Mesenchymal stem cell (in vitro differentiated cells and primary cell): ENCODE measurements at regions not wholly inside any gene's neighbourhood (a gene's known extent, or its start where the extent isn't known, plus 50 kb on each side); places are given as distances from the start of the nearest gene placed in this dataset.
"Not testable (repeated sequence)": the region's sequence is repeated elsewhere in the genome, so short reads cannot be mapped to it uniquely, and the experiment has no call there.

Experiments
- DNase-seq: peaks from one replicate; pipeline ENCODE4 v3.0.0-alpha.2; 2013
- H2AFZ ChIP-seq: one replicate; pipeline ENCODE4 v1.6.1; 2013; ENCODE audit warnings: low read depth, mild to moderate bottlenecking, control low read depth, inconsistent platforms, low read length, moderate library complexity
- H2AK5ac ChIP-seq: 2 replicates; pipeline ENCODE4 v1.6.1; 2013; ENCODE audit warnings: low read length, moderate library complexity, mild to moderate bottlenecking, inconsistent platforms; ENCODE audit not compliant: severe bottlenecking
- H2BK120ac ChIP-seq: one replicate; pipeline ENCODE4 v1.6.1; 2013; ENCODE audit warnings: low read depth, mild to moderate bottlenecking, inconsistent platforms, low read length, moderate library complexity
- H2BK12ac ChIP-seq, 2 experiments: one replicate each; pipeline ENCODE4 v1.6.1; 2013; ENCODE audit warnings: inconsistent platforms in 2 of 2, low read length in 2 of 2, mild to moderate bottlenecking in 2 of 2, moderate library complexity in 2 of 2, control low read depth in 1 of 2
- H2BK15ac ChIP-seq: one replicate; pipeline ENCODE4 v1.6.1; 2013; ENCODE audit warnings: mild to moderate bottlenecking, low read depth, inconsistent platforms; ENCODE audit not compliant: poor library complexity, severe bottlenecking
- H2BK5ac ChIP-seq: 2 replicates; pipeline ENCODE4 v1.6.1; 2013; ENCODE audit warnings: low read depth, mild to moderate bottlenecking, low read length, control low read depth, inconsistent platforms; ENCODE audit not compliant: poor library complexity, severe bottlenecking
- H3K14ac ChIP-seq, 2 experiments: one replicate each; pipeline ENCODE4 v1.6.1; 2013; ENCODE audit warnings: inconsistent platforms in 2 of 2, low read length in 2 of 2, control low read depth in 1 of 2, mild to moderate bottlenecking in 1 of 2, moderate library complexity in 1 of 2
- H3K18ac ChIP-seq, 2 experiments: one replicate each; pipeline ENCODE4 v1.6.1; 2013; ENCODE audit warnings: inconsistent platforms in 2 of 2, low read length in 2 of 2, control low read depth in 1 of 2, low read depth in 1 of 2, mild to moderate bottlenecking in 1 of 2
- H3K23ac ChIP-seq, 2 experiments: one replicate each; pipeline ENCODE4 v1.6.1; 2013; ENCODE audit warnings: inconsistent platforms in 2 of 2, low read length in 2 of 2, mild to moderate bottlenecking in 2 of 2, moderate library complexity in 2 of 2, control low read depth in 1 of 2
- H3K27ac ChIP-seq: 2 replicates; pipeline ENCODE4 v1.5.1; 2013; ENCODE audit warnings: mild to moderate bottlenecking, moderate library complexity, low read length, control low read depth, inconsistent platforms; ENCODE audit not compliant: poor library complexity, severe bottlenecking
- H3K27me3 ChIP-seq, 2 experiments: 2 replicates each; pipeline versions ENCODE4 v1.6.1 to v1.7.0; 2013; ENCODE audit warnings: low read length in 2 of 2, mild to moderate bottlenecking in 2 of 2, moderate library complexity in 2 of 2, control low read depth in 1 of 2, inconsistent platforms in 1 of 2; ENCODE audit not compliant: control insufficient read depth in 1 of 2, insufficient read depth in 1 of 2
- H3K36me3 ChIP-seq, 2 experiments: 2 replicates each; pipeline versions ENCODE4 v1.6.1 to v1.7.0; 2013; ENCODE audit warnings: low read length in 2 of 2, control low read depth in 1 of 2, inconsistent platforms in 1 of 2, low read depth in 1 of 2, mild to moderate bottlenecking in 1 of 2; ENCODE audit not compliant: insufficient read depth in 2 of 2, control insufficient read depth in 1 of 2
- H3K4ac ChIP-seq, 2 experiments: one replicate each; pipeline ENCODE4 v1.6.1; 2013; ENCODE audit warnings: inconsistent platforms in 2 of 2, low read length in 2 of 2, mild to moderate bottlenecking in 2 of 2, moderate library complexity in 2 of 2, control low read depth in 1 of 2, low read depth in 1 of 2
- H3K4me1 ChIP-seq: 2 replicates; pipeline ENCODE4 v1.6.1; 2013; ENCODE audit warnings: low read depth, low read length, control low read depth; ENCODE audit not compliant: control insufficient read depth, insufficient read depth
- H3K4me2 ChIP-seq: 2 replicates; pipeline ENCODE4 v1.6.1; 2013; ENCODE audit warnings: low read length, mild to moderate bottlenecking, inconsistent platforms; ENCODE audit not compliant: poor library complexity, severe bottlenecking
- H3K4me3 ChIP-seq, 2 experiments: 2 replicates each; pipeline versions ENCODE4 v1.5.1 to v1.7.0; 2013; ENCODE audit warnings: low read length in 2 of 2, mild to moderate bottlenecking in 2 of 2, control low read depth in 1 of 2, low read depth in 1 of 2; ENCODE audit not compliant: insufficient read depth in 1 of 2
- H3K79me1 ChIP-seq: replicated peaks from 2 replicates; pipeline ENCODE4 v1.6.1; 2013; ENCODE audit warnings: mild to moderate bottlenecking, control low read depth, low read length, inconsistent platforms; ENCODE audit not compliant: poor library complexity, severe bottlenecking
- H3K9ac ChIP-seq: 2 replicates; pipeline ENCODE4 v1.7.0; 2013; ENCODE audit warnings: mild to moderate bottlenecking, low read length, moderate library complexity
- H3K9me3 ChIP-seq: 2 replicates; pipeline ENCODE4 v1.7.0; 2013; ENCODE audit warnings: mild to moderate bottlenecking, low read length; ENCODE audit not compliant: control insufficient read depth
- H4K8ac ChIP-seq: one replicate; pipeline ENCODE4 v1.6.1; 2013; ENCODE audit warnings: inconsistent platforms, mild to moderate bottlenecking, low read length, moderate library complexity
- H4K91ac ChIP-seq: one replicate; pipeline ENCODE4 v1.6.1; 2013; ENCODE audit warnings: mild to moderate bottlenecking, low read length, inconsistent platforms
- WGBS: methylation state at CpG from one replicate; pipeline ENCODE4 v1.1.7; 2013; ENCODE audit warnings: mixed read lengths; 5-methylcytosine and 5-hydroxymethylcytosine counted together

- Histone ChIP-seq H3K79me1 (no peaks in the 10 kb centered on the region), H3K23ac (no peak overlapping the region), H2BK120ac (no peak overlapping the region), H3K4ac (no peak overlapping the region), H3K36me3 (no peaks in the 10 kb centered on the region), H2AFZ (no peak overlapping the region), H3K9ac (no peak overlapping the region), H3K27ac (no peak overlapping the region), H2BK5ac (no peak overlapping the region), H3K4me3 (no peak overlapping the region), H4K8ac (no peak overlapping the region), H2BK12ac (no peak overlapping the region), H3K18ac (no peak overlapping the region), H3K4me2 (no peak overlapping the region), H3K9me3 (peaks cover 8% of the 10 kb centered on the region), H3K14ac (no peak overlapping the region), H4K91ac (no peak overlapping the region), H2BK15ac (no peak overlapping the region), H3K4me1 (no peaks in the 10 kb centered on the region), H3K27me3 (no peaks in the 10 kb centered on the region), H2AK5ac (no peak overlapping the region)
- 64% methylated on average over 1 of the region's 1 CpG for WGBS
- no peak for DNase-seq
Measured at GRCh38 chr6:96420294-96420693, 101.3 kb upstream of the UFL1 start.

- H3K14ac ChIP-seq, result no peak overlapping the region
- H2BK12ac ChIP-seq, result no peak overlapping the region
- H2BK120ac ChIP-seq, result no peak overlapping the region
- no peak overlapping the region for H3K4ac ChIP-seq
- H2AFZ ChIP-seq, result no peak overlapping the region
- peaks cover 18% of the 10 kb centered on the region for H3K9me3 ChIP-seq
- H3K4me1 ChIP-seq, result no peaks in the 10 kb centered on the region
- H3K4me3 ChIP-seq, result no peak overlapping the region
- no peak overlapping the region for H2BK5ac ChIP-seq
- 64% methylated on average over 2 of the region's 2 CpGs for WGBS
- H3K27ac ChIP-seq, result no peak overlapping the region
- H3K9ac ChIP-seq, result no peak overlapping the region
- H3K18ac ChIP-seq, result no peak overlapping the region
- DNase-seq, result no peak
- no peak overlapping the region for H3K4me2 ChIP-seq
- no peak overlapping the region for H2BK15ac ChIP-seq
- no peak overlapping the region for H2AK5ac ChIP-seq
- no peaks in the 10 kb centered on the region for H3K36me3 ChIP-seq
- no peak overlapping the region for H3K23ac ChIP-seq
- no peaks in the 10 kb centered on the region for H3K79me1 ChIP-seq
- H3K27me3 ChIP-seq, result no peaks in the 10 kb centered on the region
- no peak overlapping the region for H4K91ac ChIP-seq
- H4K8ac ChIP-seq, result no peak overlapping the region
Measured at GRCh38 chr6:96433950-96434349, 87.7 kb upstream of the UFL1 start.

GRCh38 chr6:96436398-96436797, 85.2 kb upstream of the UFL1 start:
- no peaks in the 10 kb centered on the region for H3K4me1 ChIP-seq
- H3K18ac ChIP-seq, result no peak overlapping the region
- no peaks in the 10 kb centered on the region for H3K27me3 ChIP-seq
- H3K36me3 ChIP-seq, result no peaks in the 10 kb centered on the region
- WGBS, result 62% methylated on average over 4 of the region's 4 CpGs
- no peak overlapping the region for H2BK15ac ChIP-seq
- H3K4me3 ChIP-seq, result no peak overlapping the region
- H3K9ac ChIP-seq, result no peak overlapping the region
- H2BK120ac ChIP-seq, result no peak overlapping the region
- H2BK12ac ChIP-seq, result no peak overlapping the region
- no peak overlapping the region for H3K14ac ChIP-seq
- no peak overlapping the region for H3K4ac ChIP-seq
- no peak for DNase-seq
- no peak overlapping the region for H4K91ac ChIP-seq
- no peak overlapping the region for H3K4me2 ChIP-seq
- no peaks in the 10 kb centered on the region for H3K79me1 ChIP-seq
- H2BK5ac ChIP-seq, result no peak overlapping the region
- H3K9me3 ChIP-seq, result peaks cover 7% of the 10 kb centered on the region
- no peak overlapping the region for H2AK5ac ChIP-seq
- H3K27ac ChIP-seq, result no peak overlapping the region
- no peak overlapping the region for H2AFZ ChIP-seq
- H4K8ac ChIP-seq, result no peak overlapping the region
- no peak overlapping the region for H3K23ac ChIP-seq

- H3K9me3 ChIP-seq, H2BK15ac ChIP-seq, H2AFZ ChIP-seq, H3K27me3 ChIP-seq, H3K27ac ChIP-seq, H3K9ac ChIP-seq, H3K4me1 ChIP-seq, H3K23ac ChIP-seq, H4K91ac ChIP-seq, H3K4me2 ChIP-seq, DNase-seq, H3K79me1 ChIP-seq, H2BK5ac ChIP-seq, H3K4ac ChIP-seq, H3K18ac ChIP-seq, H4K8ac ChIP-seq, H3K4me3 ChIP-seq, H2BK12ac ChIP-seq, H2AK5ac ChIP-seq, H3K36me3 ChIP-seq, H3K14ac ChIP-seq, H2BK120ac ChIP-seq: not testable (repeated sequence)
- WGBS, result 62% methylated on average over 6 of the region's 6 CpGs
Measured at GRCh38 chr6:96437228-96437627, 84.4 kb upstream of the UFL1 start.
